NCI-H128 (cell line): ENCODE measurements at regions not wholly inside any gene's neighbourhood (a gene's known extent, or its start where the extent isn't known, plus 50 kb on each side); places are given as distances from the start of the nearest gene placed in this dataset.

ENCODE experiments used
- DNase-seq: peaks from one replicate; lab custom pipeline; 2025; ENCODE audit not compliant: unreplicated experiment; lab: John Stamatoyannopoulos, UW

DNA sequence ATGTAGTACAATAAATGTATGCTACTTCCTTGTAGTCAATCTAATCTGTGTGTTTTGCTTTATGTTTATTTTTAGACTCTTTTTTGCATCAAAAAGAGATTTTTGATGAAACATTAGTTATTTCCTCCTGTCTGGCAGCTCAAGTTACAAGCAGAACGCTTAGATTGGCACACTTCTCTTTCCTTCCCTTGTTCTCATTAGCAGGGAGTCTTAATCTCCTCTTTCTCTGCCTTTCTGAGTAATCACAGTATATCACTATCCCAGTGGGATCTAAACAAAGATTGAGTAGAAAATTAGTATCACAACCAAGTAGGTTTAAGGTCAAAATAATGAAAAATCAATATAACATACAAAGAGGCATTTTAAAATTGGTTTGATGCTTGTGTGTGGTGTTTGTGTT is 1192.6 kb downstream of the C4orf33 start:
- no peak for DNase-seq

DNA sequence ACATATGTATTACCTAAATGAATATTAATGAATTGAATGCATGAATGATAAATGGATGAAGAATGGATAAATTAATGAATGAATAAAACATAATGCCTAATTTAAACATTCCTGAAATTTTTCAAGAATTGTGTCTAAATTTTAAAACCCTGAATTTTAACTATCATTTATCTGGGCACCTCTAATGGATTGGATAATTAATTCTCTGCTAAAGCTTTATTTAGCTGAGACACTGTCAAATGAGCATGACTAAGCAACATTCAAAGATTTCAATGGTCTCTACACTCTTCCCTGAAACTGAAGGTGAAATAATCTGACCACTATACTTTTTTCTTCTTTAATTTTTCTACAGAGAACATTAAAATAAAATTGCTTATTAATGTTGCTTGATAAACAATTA is 1197.7 kb downstream of the C4orf33 start:
- DNase-seq, result no peak

DNA sequence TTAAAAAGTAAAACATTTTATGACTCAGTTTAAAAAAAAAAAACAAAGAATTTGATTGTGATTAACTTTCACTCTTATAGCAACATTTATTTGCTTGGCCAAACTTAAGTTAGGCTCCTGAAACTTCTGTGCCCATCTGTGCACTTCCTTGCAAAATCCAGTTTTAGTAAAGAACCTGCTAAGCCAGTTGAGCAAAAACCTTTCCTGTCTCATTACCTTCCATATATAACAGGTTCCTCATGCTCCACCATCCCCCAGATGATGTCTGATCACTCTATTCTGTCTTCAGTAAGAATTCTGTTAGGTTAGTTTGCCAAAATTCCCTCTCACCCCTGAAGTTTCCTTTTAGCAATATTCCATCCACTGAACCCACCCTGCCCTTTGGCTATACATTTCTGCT is 1200.5 kb downstream of the C4orf33 start:
- no peak for DNase-seq

- no peak for DNase-seq
Observed at GRCh38 chr4:130306566-130306965, 1210.6 kb downstream of the C4orf33 start.

DNA sequence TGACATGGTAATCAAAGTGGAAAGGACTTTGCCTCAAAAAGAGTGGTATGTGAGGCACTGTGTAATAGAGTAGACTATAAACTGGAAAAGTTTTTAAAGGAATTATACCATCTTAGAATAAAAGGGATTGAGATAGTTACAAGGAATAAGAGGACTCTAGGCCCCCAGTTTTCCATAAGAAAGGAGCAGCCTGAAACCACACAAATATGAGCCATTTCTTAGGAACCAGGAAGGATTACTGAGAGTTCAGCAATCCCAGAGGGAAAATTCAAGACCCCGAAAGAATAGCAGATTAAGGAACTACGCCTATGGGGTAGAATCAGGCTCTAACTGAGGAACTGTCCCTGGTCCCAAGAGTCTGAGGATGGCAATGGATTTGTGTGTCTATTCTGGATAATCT is 1213.3 kb downstream of the C4orf33 start:
- no peak for DNase-seq

- DNase-seq, result no peak
Observed at GRCh38 chr4:130322439-130322838, 1226.5 kb downstream of the C4orf33 start.

DNA sequence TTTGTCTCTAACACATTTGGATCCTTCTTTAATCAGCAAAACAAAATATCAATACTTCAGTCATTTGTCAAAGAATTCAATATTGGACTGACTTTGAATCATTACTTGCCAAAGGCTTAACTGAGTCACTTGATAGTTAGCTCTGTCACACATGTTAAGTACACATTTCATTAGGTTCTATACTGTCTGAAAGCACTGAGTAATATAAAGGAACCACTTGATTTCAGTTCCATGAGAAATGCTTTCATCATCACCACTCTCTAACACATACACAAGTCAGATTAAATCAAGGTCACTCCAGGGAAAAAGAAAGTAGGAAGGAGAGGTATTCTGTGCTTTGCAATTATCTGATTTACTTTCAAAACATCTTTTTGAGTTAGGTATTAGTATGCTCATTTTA is 1233.1 kb downstream of the C4orf33 start:
- DNase-seq, result no peak

GRCh38 chr4:130333241-130333759 is 1237.3 kb downstream of the C4orf33 start:
- DNase-seq, result no peak

- no peak for DNase-seq
Observed at GRCh38 chr4:130335417-130336194, 1239.7 kb downstream of the C4orf33 start.

DNA sequence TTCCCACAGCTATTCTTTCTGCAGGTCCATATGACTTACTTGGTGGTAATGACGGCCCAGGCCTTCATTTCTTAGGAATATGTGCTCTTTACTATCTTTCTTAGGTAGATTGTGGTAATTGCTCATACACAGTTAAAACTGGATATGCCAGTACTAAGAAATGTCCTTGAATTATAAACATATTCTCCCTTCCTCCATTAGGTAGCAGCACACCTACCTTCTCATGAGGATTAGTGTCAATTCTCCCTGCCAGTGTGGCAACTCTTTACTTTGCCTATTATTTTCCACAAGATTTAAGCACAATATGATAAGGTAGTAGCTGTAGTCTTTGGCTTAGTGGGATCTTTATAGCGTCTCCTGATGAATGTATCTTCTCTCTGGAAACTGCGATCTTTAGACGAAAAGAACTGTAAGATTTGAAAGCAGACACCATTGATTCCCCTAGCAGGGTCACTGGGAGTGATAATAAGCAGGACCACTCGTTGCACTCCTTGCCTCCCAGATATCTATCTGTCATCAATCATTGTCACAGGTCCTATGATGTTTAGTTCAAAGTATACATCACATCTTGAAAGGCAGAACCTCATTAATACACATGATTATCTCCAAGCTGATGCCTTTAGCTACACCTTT is 1240.7 kb downstream of the C4orf33 start:
- no peak for DNase-seq

DNA sequence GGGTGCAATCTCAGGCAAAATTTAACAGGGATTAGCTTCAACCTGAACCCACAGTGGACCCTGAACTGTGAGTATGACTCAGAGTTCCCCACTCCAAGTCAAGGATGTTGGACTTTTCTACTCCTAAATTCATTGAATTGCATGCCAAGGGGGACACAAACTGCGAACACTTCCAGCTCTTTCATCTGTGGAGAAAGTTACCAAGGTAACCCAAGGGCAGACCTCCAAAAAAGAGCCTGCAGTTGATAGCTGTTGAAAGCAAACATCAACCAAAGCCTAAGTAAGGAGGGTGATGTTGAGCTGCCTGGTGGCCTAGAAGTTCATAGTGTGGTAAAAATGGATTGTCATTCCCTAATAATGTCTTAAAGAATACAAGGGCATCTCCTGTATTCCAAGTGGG is 1242.9 kb downstream of the C4orf33 start:
- DNase-seq, result no peak

- no peak for DNase-seq
Observed at GRCh38 chr4:130349745-130350144, 1253.8 kb downstream of the C4orf33 start.

DNA sequence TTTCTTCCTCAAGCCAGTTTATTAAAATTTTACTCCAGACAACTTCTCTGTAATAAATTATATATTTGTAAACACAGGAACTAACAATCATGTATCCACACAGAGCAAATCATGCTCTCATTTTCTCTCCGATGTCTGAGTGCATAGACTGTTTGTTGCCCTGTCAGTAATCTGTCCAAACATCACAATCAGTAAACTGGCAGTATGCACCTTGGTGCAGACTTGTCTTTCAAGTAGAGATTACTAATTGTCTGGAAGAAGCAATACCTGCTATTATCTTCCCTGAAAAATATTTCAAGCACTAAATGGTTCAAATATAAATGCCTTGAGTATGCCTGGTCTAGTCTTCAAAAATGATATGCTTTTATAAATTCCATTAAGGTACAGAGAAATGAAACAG is 1260.9 kb downstream of the C4orf33 start:
- DNase-seq, result no peak

GRCh38 chr4:130359542-130359941 is 1263.6 kb downstream of the C4orf33 start:
- no peak for DNase-seq

GRCh38 chr4:130361616-130362015 is 1265.7 kb downstream of the C4orf33 start:
- DNase-seq, result no peak

- no peak for DNase-seq
Observed at GRCh38 chr4:130368668-130369067, 1272.7 kb downstream of the C4orf33 start.

DNA sequence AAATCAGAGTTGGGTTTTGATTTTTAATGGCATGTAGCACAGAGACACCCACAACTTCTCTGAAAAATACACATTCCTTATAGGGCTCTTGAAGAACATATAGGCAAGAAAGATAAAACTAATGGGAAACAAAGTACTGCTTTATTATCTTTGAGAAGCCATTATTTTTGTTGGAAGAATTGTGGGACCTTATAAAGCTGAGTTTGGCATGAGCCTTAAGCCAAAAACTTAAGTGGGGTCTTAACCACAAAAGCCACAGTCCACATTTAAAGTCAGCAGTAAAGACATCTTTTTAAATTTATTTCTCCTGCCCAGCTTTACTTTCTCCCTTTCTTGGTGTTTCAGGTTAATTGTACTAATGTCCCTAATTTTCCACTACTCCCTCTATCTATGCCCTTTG is 1297.3 kb downstream of the C4orf33 start:
- DNase-seq, result no peak

DNA sequence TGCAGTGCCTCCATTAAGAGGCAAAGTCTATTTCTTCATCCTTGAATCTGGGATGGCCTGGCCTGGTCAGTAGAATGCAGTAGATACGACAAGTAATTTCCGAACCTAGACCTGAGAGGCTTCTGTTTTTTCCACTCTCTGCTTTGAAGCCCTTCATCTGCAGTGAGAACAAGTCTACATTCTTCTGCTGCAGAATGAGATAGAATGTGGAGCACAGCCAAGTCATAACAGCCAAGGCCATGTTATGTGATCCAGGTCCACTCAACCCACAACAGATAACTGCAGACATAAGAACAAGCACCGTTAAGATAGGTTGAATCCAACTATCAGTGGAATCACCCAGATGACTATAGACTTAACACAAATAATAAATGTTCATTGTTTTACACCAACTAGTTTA is 1297.7 kb downstream of the C4orf33 start:
- no peak for DNase-seq

- no peak for DNase-seq
Observed at GRCh38 chr4:130395871-130396270, 1299.9 kb downstream of the C4orf33 start.

- no peak for DNase-seq
Observed at GRCh38 chr4:130403221-130403620, 1307.3 kb downstream of the C4orf33 start.

DNA sequence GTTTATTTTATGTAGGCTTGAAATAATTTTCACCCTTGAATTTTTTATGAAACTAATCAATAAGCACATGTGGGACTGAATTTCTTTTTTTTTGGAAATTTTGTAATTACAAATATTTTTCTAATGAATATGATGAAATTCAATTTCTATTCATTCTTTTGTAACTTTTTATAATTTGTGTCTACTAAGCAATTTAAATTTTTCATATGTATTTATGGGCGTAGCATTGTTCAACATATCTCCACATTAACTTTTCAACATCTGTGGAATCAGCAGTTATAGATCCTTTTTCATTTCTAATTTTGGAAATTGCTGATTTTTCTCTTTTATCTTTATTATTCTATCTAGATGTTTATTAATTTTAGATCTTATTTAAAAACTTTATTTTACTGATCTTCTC is 1320.3 kb downstream of the C4orf33 start:
- DNase-seq, result no peak

- DNase-seq, result no peak
Observed at GRCh38 chr4:130419211-130419975, 1323.4 kb downstream of the C4orf33 start.
